ENCODE measurements at regions not wholly inside any gene's neighbourhood (a gene's known extent, or its start where the extent isn't known, plus 50 kb on each side); places are given as distances from the start of the nearest gene placed in this dataset.

DNA sequence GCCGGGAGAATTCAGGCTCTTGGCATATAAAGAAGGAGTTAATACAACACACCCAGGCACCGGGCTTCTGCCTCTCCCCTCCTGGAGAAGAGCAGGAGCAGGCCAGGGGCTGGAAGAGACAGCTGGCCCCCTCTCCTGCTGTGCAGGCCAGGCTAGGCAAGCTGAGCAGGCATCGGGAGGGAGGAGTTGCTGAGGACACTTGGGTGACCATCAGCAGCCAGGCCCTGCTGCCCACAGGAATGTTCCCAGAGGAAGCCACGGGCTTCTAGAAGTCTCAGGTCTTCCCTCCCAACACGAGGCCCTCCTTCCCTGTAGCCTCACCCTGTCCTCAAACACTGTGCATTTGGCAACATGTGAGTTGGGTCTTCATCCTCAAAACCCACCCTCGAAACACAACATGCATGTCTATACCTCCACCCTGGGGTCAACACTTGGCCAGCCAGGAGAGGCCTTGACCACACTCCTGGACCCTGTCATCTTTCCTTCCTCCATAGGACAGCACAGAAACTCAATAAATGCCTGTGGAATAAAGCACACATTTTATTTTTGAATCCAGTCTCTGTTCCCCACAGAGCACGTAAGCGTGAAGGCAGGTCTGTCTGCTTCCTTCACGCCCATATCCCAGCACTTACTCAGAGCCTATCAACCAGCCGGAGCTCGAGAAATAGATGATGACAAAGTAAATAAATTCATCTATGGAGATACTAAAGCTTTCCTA, 433.8 kb upstream of the ID2 start:
- DNase-seq (ENCODE audit: low read depth in 1 of 2, low spot score in 1 of 2) (no peak), ATAC-seq (no peak), FAIRE-seq (no peak)
- Histone ChIP-seq H3K27ac (no peak overlapping the region), H3K4me2 (no peak overlapping the region), H3K4me1 (no peaks in the 10 kb centered on the region), H3K4me3 (no peak overlapping the region), H3K9me3 (peaks cover 41% of the 10 kb centered on the region)
- POLR2A ChIA-PET: no interaction called here
- WGBS (ENCODE audit: missing lambda C conversion rate): 55% methylated on average over 11 of the region's 11 CpGs
- CTCF ChIA-PET: interaction anchor here (0.7 kb wide), 1 partner anchor 24 kb away, joined by 3 read pairs; no protein-coding TSS in a partner anchor
- TF ChIP-seq HEYL (CRISPR knock-in tag; IDR thresholded peaks at IDR 0.05) (no peak), EHF (CRISPR knock-in tag; IDR thresholded peaks at IDR 0.05) (no peak)
- TF ChIP-seq, protein P1, sequence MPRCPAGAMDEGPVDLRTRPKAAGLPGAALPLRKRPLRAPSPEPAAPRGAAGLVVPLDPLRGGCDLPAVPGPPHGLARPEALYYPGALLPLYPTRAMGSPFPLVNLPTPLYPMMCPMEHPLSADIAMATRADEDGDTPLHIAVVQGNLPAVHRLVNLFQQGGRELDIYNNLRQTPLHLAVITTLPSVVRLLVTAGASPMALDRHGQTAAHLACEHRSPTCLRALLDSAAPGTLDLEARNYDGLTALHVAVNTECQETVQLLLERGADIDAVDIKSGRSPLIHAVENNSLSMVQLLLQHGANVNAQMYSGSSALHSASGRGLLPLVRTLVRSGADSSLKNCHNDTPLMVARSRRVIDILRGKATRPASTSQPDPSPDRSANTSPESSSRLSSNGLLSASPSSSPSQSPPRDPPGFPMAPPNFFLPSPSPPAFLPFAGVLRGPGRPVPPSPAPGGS (IDR thresholded peaks at IDR 0.05): no peak

DNA sequence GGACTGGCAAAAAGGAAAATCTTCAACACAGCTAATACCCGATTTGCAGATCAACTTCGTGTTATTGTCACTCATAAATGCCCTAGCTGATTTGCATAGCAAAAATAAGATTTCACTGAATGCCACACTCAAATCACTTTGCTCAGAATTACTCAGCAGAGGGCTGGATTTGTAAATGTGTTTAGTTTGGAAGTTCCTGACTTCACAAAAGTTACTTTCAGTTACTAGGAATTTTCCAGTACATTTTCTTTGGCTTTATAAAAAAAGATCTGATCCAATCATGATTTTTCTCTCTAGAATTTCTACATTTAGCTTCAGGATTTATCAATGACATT, 433.3 kb upstream of the ID2 start:
- ATAC-seq (no peak), DNase-seq (ENCODE audit: low read depth in 1 of 2, low spot score in 1 of 2) (no peak), FAIRE-seq (no peak)
- Histone ChIP-seq H3K9me3 (peaks cover 37% of the 10 kb centered on the region), H3K4me1 (no peaks in the 10 kb centered on the region), H3K4me2 (no peak overlapping the region), H3K27ac (no peak overlapping the region), H3K4me3 (no peak overlapping the region)
- ChIA-PET CTCF (interaction anchor here (0.7 kb wide), 1 partner anchor 25 kb away, joined by 3 read pairs; no protein-coding TSS in a partner anchor), POLR2A (no interaction called here)
- 61% methylated on average over 2 of the region's 2 CpGs for WGBS (ENCODE audit: missing lambda C conversion rate)
- TF ChIP-seq ZSCAN20 (CRISPR knock-in tag; IDR thresholded peaks at IDR 0.05) (no peak), ZC3H11A (IDR thresholded peaks at IDR 0.05) (no peak), ZFP36 (IDR thresholded peaks at IDR 0.05; ENCODE audit: borderline replicate concordance, partially characterized antibody) (no peak), SMC3 (IDR thresholded peaks at IDR 0.05) (no peak), HOXB13 (CRISPR knock-in tag; IDR thresholded peaks at IDR 0.05; ENCODE audit: low read depth) (no peak), HOXA7 (CRISPR knock-in tag; IDR thresholded peaks at IDR 0.05) (no peak), CBX2 (IDR thresholded peaks at IDR 0.05; ENCODE audit: borderline replicate concordance, low read depth) (no peak), RFX5 (IDR thresholded peaks at IDR 0.05) (no peak), HOXB5 (CRISPR knock-in tag; IDR thresholded peaks at IDR 0.05) (no peak), CHD2 (IDR thresholded peaks at IDR 0.05; ENCODE audit: low read length, partially characterized antibody) (no peak), HEYL (CRISPR knock-in tag; IDR thresholded peaks at IDR 0.05) (no peak), KDM5A (IDR thresholded peaks at IDR 0.05) (no peak)
- TF ChIP-seq, protein P2, sequence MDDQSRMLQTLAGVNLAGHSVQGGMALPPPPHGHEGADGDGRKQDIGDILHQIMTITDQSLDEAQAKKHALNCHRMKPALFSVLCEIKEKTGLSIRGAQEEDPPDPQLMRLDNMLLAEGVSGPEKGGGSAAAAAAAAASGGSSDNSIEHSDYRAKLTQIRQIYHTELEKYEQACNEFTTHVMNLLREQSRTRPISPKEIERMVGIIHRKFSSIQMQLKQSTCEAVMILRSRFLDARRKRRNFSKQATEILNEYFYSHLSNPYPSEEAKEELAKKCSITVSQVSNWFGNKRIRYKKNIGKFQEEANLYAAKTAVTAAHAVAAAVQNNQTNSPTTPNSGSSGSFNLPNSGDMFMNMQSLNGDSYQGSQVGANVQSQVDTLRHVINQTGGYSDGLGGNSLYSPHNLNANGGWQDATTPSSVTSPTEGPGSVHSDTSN (IDR thresholded peaks at IDR 0.05): no peak
- TF ChIP-seq, protein P3, sequence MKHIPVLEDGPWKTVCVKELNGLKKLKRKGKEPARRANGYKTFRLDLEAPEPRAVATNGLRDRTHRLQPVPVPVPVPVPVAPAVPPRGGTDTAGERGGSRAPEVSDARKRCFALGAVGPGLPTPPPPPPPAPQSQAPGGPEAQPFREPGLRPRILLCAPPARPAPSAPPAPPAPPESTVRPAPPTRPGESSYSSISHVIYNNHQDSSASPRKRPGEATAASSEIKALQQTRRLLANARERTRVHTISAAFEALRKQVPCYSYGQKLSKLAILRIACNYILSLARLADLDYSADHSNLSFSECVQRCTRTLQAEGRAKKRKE (CRISPR knock-in tag; IDR thresholded peaks at IDR 0.05; ENCODE audit: low read depth): no peak

DNA sequence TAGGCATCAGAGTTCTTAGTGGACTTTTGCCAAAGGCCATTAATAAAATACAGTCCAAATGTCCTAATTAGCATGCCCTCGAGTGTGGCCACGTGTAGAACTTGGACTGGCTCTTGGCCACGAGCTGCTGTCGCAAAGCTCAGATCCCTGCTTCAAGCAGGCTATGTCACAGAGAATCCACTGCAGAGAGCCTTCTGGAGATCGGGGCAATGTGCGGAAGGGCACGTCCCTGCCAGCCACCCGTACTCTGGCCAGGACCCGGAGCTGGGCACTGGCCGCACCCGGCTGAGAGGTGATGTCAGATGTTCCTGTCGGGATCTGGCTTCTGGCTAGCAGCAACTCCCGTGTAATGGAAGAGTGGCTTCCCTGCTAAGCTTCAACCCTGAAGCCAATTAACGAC, 432.7 kb upstream of the ID2 start:
- no peak for ATAC-seq
- TF ChIP-seq CHD2 (IDR thresholded peaks at IDR 0.05; ENCODE audit: low read length, partially characterized antibody): no peak
- no peak for TF ChIP-seq EHF (CRISPR knock-in tag; IDR thresholded peaks at IDR 0.05)
- TF ChIP-seq, protein P4, sequence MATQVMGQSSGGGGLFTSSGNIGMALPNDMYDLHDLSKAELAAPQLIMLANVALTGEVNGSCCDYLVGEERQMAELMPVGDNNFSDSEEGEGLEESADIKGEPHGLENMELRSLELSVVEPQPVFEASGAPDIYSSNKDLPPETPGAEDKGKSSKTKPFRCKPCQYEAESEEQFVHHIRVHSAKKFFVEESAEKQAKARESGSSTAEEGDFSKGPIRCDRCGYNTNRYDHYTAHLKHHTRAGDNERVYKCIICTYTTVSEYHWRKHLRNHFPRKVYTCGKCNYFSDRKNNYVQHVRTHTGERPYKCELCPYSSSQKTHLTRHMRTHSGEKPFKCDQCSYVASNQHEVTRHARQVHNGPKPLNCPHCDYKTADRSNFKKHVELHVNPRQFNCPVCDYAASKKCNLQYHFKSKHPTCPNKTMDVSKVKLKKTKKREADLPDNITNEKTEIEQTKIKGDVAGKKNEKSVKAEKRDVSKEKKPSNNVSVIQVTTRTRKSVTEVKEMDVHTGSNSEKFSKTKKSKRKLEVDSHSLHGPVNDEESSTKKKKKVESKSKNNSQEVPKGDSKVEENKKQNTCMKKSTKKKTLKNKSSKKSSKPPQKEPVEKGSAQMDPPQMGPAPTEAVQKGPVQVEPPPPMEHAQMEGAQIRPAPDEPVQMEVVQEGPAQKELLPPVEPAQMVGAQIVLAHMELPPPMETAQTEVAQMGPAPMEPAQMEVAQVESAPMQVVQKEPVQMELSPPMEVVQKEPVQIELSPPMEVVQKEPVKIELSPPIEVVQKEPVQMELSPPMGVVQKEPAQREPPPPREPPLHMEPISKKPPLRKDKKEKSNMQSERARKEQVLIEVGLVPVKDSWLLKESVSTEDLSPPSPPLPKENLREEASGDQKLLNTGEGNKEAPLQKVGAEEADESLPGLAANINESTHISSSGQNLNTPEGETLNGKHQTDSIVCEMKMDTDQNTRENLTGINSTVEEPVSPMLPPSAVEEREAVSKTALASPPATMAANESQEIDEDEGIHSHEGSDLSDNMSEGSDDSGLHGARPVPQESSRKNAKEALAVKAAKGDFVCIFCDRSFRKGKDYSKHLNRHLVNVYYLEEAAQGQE (IDR thresholded peaks at IDR 0.05): no peak
- TF ChIP-seq RCOR1 (IDR thresholded peaks at IDR 0.05; ENCODE audit: low read depth, low read length): no peak
- TF ChIP-seq CHD4 (IDR thresholded peaks at IDR 0.05; ENCODE audit: borderline replicate concordance): no peak
- TF ChIP-seq HEYL (CRISPR knock-in tag; IDR thresholded peaks at IDR 0.05): no peak
- no peak for TF ChIP-seq FOXS1 (CRISPR knock-in tag; IDR thresholded peaks at IDR 0.05)
- TF ChIP-seq ZSCAN20 (CRISPR knock-in tag; IDR thresholded peaks at IDR 0.05): no peak
- no peak for TF ChIP-seq JUNB (IDR thresholded peaks at IDR 0.05)
- TF ChIP-seq, protein P2 (IDR thresholded peaks at IDR 0.05): no peak
- no peak for TF ChIP-seq RARB (CRISPR knock-in tag; IDR thresholded peaks at IDR 0.05)
- TF ChIP-seq RNF2 (IDR thresholded peaks at IDR 0.05; ENCODE audit: borderline replicate concordance, low read depth): no peak
- no peak for TF ChIP-seq POLR2AphosphoS2 (conservative IDR thresholded peaks at IDR 0.05; ENCODE audit: low read length)
- TF ChIP-seq CEBPB (IDR thresholded peaks at IDR 0.05): no peak
- ChIA-PET POLR2A (no interaction called here), CTCF (interaction anchor here (0.7 kb wide), 1 partner anchor 26 kb away, joined by 3 read pairs; no protein-coding TSS in a partner anchor)
- FAIRE-seq: no peak
- no peak overlapping the region for H3K27ac ChIP-seq
- 67% methylated on average over 13 of the region's 14 CpGs for WGBS (ENCODE audit: missing lambda C conversion rate)
- no peak overlapping the region for H3K4me2 ChIP-seq
- peaks cover 31% of the 10 kb centered on the region for H3K9me3 ChIP-seq
- H3K4me1 ChIP-seq: no peaks in the 10 kb centered on the region
- DNase-seq (ENCODE audit: low read depth in 1 of 2, low spot score in 1 of 2): no peak
- H3K4me3 ChIP-seq: no peak overlapping the region
